ENCODE measurements at regions not wholly inside any gene's neighbourhood (a gene's known extent, or its start where the extent isn't known, plus 50 kb on each side); places are given as distances from the start of the nearest gene placed in this dataset.
"Not testable (repeated sequence)": the region's sequence is repeated elsewhere in the genome, so short reads cannot be mapped to it uniquely, and the experiment has no call there.

- DNase-seq: no peak
These were observed 1411.5 kb downstream of the SLITRK5 start for GRCh38 chr13:89082623-89083022.

- not testable (repeated sequence) for DNase-seq
These were observed 1416.9 kb downstream of the SLITRK5 start for GRCh38 chr13:89088107-89088506.

GRCh38 chr13:89097994-89098393, 1426.8 kb downstream of the SLITRK5 start:
- DNase-seq: no peak

GRCh38 chr13:89113744-89114143, 1442.6 kb downstream of the SLITRK5 start:
- no peak for DNase-seq

- DNase-seq: no peak
These were observed 1444.1 kb downstream of the SLITRK5 start for GRCh38 chr13:89115307-89115706.

GRCh38 chr13:89136678-89137077, 1465.5 kb downstream of the SLITRK5 start:
- no peak for DNase-seq

GRCh38 chr13:89150362-89150761, 1479.2 kb downstream of the SLITRK5 start:
- no peak for DNase-seq

- DNase-seq: no peak
These were observed 1482.8 kb downstream of the SLITRK5 start for GRCh38 chr13:89153941-89154340.

GRCh38 chr13:89163096-89163495, 1491.9 kb downstream of the SLITRK5 start:
- peak in 1 of 2 experiments; percentile 24 for DNase-seq

- no peak for DNase-seq
These were observed 1494.5 kb downstream of the SLITRK5 start for GRCh38 chr13:89165685-89166084.

- no peak for DNase-seq
These were observed 1498.8 kb downstream of the SLITRK5 start for GRCh38 chr13:89169951-89170350.

- DNase-seq: no peak
These were observed 1509.9 kb downstream of the SLITRK5 start for GRCh38 chr13:89181041-89181440.

GRCh38 chr13:89199138-89199537, 1528.0 kb downstream of the SLITRK5 start:
- DNase-seq: no peak

- DNase-seq: no peak
These were observed 1533.3 kb downstream of the SLITRK5 start for GRCh38 chr13:89204435-89204834.

GRCh38 chr13:89205856-89206520, 1534.8 kb downstream of the SLITRK5 start:
- no peak for DNase-seq

GRCh38 chr13:89212186-89212585, 1541.0 kb downstream of the SLITRK5 start:
- no peak for DNase-seq

GRCh38 chr13:89214185-89214584, 1543.0 kb downstream of the SLITRK5 start:
- DNase-seq: no peak

- not testable (repeated sequence) for DNase-seq
These were observed 1544.1 kb downstream of the SLITRK5 start for GRCh38 chr13:89215319-89215718.

GRCh38 chr13:89217813-89218212, 1546.6 kb downstream of the SLITRK5 start:
- no peak for DNase-seq

GRCh38 chr13:89221557-89222158, 1550.5 kb downstream of the SLITRK5 start:
- DNase-seq: no peak

GRCh38 chr13:89227356-89227755, 1556.2 kb downstream of the SLITRK5 start:
- DNase-seq: no peak

- DNase-seq: no peak
These were observed 1567.3 kb downstream of the SLITRK5 start for GRCh38 chr13:89238496-89238895.

GRCh38 chr13:89239361-89240127, 1568.4 kb downstream of the SLITRK5 start:
- DNase-seq: no peak

GRCh38 chr13:89255844-89256406, 1584.8 kb downstream of the SLITRK5 start:
- no peak for DNase-seq

Data from cerebellar nuclear complex (tissue), 1 donor.